C4-2B (cell line): ENCODE measurements at regions not wholly inside any gene's neighbourhood (a gene's known extent, or its start where the extent isn't known, plus 50 kb on each side); places are given as distances from the start of the nearest gene placed in this dataset.

Experiments
- H3K27ac ChIP-seq: fragments of 450-650 bp; 2 replicates; pipeline ENCODE4 v1.5.1; 2017
- ZFX ChIP-seq: fragments of 450-650 bp; IDR thresholded peaks from 2 replicates; pipeline ENCODE4 v1.6.1; 2017
- TF ChIP-seq, protein P1 (sequence below): fragments of 450-650 bp; conservative IDR thresholded peaks from 2 replicates; pipeline ENCODE4 v1.5.1; 2017; ENCODE audit warnings: mild to moderate bottlenecking

- TF ChIP-seq ZFX: no peak
- TF ChIP-seq, protein P1, sequence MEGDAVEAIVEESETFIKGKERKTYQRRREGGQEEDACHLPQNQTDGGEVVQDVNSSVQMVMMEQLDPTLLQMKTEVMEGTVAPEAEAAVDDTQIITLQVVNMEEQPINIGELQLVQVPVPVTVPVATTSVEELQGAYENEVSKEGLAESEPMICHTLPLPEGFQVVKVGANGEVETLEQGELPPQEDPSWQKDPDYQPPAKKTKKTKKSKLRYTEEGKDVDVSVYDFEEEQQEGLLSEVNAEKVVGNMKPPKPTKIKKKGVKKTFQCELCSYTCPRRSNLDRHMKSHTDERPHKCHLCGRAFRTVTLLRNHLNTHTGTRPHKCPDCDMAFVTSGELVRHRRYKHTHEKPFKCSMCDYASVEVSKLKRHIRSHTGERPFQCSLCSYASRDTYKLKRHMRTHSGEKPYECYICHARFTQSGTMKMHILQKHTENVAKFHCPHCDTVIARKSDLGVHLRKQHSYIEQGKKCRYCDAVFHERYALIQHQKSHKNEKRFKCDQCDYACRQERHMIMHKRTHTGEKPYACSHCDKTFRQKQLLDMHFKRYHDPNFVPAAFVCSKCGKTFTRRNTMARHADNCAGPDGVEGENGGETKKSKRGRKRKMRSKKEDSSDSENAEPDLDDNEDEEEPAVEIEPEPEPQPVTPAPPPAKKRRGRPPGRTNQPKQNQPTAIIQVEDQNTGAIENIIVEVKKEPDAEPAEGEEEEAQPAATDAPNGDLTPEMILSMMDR: no peak
- H3K27ac ChIP-seq: no peak overlapping the region
Measured at GRCh38 chr11:31863170-31863832, 52.2 kb upstream of the PAX6 start.

GRCh38 chr11:31861011-31861410, 49.9 kb upstream of the PAX6 start:
- H3K27ac ChIP-seq: no peak overlapping the region
- TF ChIP-seq, protein P1: no peak
- no peak for TF ChIP-seq ZFX
